Islet of Langerhans (tissue), 1 donor: ENCODE measurements at regions not wholly inside any gene's neighbourhood (a gene's known extent, or its start where the extent isn't known, plus 50 kb on each side); places are given as distances from the start of the nearest gene placed in this dataset.
"Not testable (repeated sequence)": the region's sequence is repeated elsewhere in the genome, so short reads cannot be mapped to it uniquely, and the experiment has no call there.

Experiments
- FAIRE-seq: peaks from one replicate; lab custom pipeline; 2011; peaks lifted over from hg19 to GRCh38; lab: Jason Lieb, UNC

DNA sequence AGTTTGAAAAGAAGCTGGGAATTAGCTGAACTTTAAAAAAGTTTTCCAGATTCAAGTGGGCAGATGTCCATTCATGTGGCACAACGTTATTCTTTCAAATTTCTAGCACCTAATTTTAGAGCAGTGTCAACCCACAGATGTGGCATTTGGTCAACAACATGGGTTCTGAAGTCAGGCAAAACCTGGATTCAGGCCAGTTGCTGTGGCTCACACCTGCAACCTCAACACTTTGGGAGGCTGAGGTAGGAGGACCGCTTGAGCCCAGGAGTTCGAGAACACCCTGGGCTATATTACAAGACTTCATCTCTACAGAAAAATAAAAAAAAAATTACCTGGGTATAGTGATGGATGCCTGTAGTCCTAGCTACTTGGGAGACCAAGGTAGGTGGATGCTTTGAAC, 380.2 kb upstream of the SALL1 start:
- FAIRE-seq, result no peak

- no peak for FAIRE-seq
These were observed 376.3 kb upstream of the SALL1 start for GRCh38 chr16:51527349-51527748.

- no peak for FAIRE-seq
These were observed 375.6 kb upstream of the SALL1 start for GRCh38 chr16:51526621-51527020.

- no peak for FAIRE-seq
These were observed 373.7 kb upstream of the SALL1 start for GRCh38 chr16:51524555-51525373.

- FAIRE-seq, result no peak
These were observed 373.0 kb upstream of the SALL1 start for GRCh38 chr16:51524070-51524469.

DNA sequence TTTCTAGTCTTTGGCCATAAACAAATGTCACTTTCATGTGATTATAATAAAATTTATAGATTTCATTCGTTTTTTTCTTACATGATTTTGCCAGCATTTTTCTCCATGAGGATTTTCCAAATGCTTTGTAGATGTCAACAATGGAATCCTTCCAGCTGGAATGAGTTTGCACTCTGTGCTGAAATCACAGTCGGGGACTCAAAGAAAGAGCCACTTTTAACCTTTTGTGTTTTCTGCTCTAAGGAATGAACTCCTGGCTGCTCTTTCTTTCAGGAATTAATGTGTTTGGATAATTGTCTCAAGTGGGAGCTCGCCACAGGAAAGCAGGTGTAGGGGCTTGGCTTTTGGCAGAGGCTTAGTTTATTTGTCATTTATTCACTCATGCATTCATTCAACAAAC, 372.3 kb upstream of the SALL1 start:
- no peak for FAIRE-seq

- FAIRE-seq, result no peak
These were observed 371.8 kb upstream of the SALL1 start for GRCh38 chr16:51522902-51523301.

- FAIRE-seq, result not testable (repeated sequence)
These were observed 365.9 kb upstream of the SALL1 start for GRCh38 chr16:51516960-51517359.

- no peak for FAIRE-seq
These were observed 359.3 kb upstream of the SALL1 start for GRCh38 chr16:51510416-51510815.

GRCh38 chr16:51509336-51509735, 358.3 kb upstream of the SALL1 start:
- no peak for FAIRE-seq

GRCh38 chr16:51508490-51509212, 357.6 kb upstream of the SALL1 start:
- FAIRE-seq, result no peak

- no peak for FAIRE-seq
These were observed 356.2 kb upstream of the SALL1 start for GRCh38 chr16:51507286-51507685.

- FAIRE-seq, result no peak
These were observed 349.2 kb upstream of the SALL1 start for GRCh38 chr16:51500306-51500705.

DNA sequence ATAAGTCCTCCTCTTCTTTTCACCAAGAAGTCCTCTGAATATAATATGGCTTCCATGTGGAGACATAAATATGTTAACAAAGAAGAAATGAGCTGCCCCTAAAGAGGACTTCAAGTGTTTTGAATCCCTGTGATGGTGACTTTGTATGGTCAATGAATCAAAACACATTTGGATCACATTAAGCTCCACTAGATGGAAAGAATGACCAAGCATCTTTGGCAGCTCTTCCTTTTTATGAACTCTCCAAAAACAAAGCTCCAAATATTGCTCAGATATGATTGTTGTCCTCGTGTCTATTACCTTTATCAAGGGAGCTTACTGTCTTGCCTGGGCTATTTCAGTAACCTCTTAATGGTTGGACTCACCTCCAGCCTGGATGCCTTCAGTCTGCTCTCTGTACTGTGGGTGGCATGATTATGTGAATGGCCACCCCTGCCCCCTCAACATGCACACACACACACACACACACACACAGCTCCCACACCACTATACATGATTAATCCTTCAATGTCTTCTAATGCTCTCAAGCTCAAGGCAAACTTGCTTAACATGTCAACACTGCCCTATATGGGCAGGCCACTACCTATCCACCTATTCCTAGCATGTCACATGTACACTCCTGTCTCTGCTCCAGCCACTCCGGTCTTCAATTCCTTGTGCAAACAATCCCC, 346.6 kb upstream of the SALL1 start:
- FAIRE-seq, result no peak

DNA sequence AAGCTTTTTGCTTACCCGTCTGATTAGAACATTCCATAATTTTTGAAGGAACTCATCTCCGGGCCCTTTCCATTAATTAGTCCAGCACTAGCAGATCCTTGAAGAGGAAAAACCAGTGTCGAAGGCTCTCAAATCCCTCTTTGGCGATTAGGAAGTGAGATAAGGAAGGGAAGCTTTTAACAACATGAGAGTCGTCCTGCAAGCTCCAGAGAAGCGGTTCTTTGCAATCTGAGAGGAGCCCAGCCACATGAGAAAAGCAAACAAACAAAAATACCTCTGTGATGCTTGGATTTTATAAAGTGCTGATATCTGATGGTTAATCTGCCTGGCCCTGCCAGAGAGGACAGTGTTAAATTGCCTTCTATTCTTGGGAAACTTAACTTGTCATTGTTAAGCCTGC, 339.8 kb upstream of the SALL1 start:
- FAIRE-seq, result no peak

DNA sequence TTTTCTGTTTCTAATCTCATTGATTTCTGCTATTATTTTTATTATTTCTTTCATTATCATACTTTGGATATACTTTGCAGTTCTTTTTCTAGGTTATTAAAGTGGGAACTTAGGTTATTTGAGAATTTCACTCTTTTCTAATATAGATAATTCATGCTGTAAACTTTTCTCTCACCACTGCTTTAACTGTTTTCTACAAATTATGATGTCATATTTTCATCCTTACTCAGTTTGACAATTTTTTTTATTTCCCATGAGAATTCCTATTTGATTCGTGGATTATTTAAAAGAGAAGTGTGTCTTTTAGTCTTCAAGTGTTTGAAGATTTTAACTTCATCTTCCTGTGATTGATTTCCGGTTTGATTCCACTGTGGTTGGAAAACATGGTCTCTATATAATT, 336.8 kb upstream of the SALL1 start:
- FAIRE-seq, result no peak

DNA sequence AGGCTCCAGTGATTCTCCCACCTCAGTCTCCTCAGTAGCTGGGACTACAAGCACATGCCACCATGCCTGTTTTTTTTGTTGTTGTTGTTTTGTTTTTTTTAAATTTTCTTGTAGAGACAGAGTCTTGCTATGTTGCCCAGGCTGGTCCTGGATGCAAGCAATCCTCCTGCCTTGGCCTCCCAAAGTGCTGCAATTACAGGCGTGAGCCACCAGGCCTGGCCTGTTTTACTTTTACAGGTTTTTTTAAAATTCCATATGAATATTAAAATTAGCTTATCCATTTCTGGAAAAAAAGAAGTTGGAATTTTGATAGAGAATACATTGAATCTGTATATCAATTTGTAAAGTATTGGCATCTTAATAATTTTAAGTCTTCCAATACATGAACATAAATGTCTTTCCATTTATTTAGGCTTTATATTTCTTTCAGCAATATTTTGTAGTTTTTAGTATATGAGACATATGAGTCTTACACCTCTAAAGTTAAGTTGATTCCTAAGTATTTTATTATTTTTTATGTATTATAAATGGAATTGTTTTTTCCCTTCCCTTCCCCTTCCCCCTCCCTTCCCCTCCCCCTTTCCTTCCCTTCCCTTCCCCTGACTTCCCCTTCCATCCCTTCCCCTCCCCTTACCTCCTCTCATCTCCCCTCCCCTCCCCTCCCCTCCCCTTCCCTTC, 323.5 kb upstream of the SALL1 start:
- no peak for FAIRE-seq

- no peak for FAIRE-seq
These were observed 322.0 kb upstream of the SALL1 start for GRCh38 chr16:51473091-51473490.

- no peak for FAIRE-seq
These were observed 319.4 kb upstream of the SALL1 start for GRCh38 chr16:51470492-51470891.

DNA sequence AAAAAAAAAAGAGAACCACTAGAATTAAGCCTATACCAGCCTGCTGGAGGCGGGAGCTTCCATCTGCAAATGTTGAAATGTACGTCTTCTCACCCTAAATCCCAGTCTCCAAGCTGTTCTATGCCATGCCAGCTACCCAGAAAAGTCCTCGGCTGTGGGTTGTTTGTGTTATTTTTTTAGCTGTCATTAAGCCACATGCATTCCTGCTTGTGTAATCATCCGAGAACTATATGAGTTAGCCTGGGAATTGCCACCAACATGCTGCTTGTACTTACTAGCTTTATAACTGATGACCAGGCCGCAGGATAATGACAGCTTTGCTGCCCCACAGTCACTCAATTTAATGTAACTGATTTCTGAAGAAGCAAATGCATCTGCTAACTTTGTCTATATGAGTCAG, 313.9 kb upstream of the SALL1 start:
- FAIRE-seq, result no peak

DNA sequence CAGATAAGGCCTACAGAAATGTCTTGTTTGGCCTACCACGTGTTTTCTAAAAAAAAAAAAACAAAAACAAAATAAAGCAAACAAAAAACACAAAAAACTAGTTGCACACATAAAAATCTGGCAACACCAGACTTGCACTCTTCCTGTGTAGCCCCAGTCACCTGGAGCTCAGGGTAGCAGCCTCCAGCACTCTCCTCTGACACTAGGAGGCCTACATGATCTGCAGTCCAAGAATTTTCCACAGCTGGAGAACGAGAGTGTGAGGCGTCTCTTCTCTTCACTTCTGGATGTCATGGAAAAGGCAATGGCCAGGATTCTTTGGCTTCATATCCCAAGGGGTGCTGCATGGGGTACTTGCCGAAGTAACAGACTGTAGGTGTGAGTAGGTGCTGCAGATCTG, 310.2 kb upstream of the SALL1 start:
- FAIRE-seq, result no peak

- no peak for FAIRE-seq
These were observed 307.5 kb upstream of the SALL1 start for GRCh38 chr16:51458356-51459140.
